Peyer's patch (tissue), 4 donors: ENCODE measurements at regions not wholly inside any gene's neighbourhood (a gene's known extent, or its start where the extent isn't known, plus 50 kb on each side); places are given as distances from the start of the nearest gene placed in this dataset.
"Not testable (repeated sequence)": the region's sequence is repeated elsewhere in the genome, so short reads cannot be mapped to it uniquely, and the experiment has no call there.

Experiments
- DNase-seq, 3 donors: peaks; one replicate each; pipeline ENCODE4 v3.0.0-alpha.2; 2017 to 2019
- H3K27ac ChIP-seq, 4 donors: fragments of 200-600 bp; sonication (generic); one replicate each; pipeline ENCODE4 v1.5.1; 2016 to 2019
- H3K27me3 ChIP-seq, 2 donors: fragments of 200-600 bp; sonication (generic); one replicate each; pipeline ENCODE4 v1.5.1; 2019
- H3K36me3 ChIP-seq, 3 donors: fragments of 200-600 bp; sonication (generic); one replicate each; pipeline ENCODE4 v1.5.1; 2016 to 2019
- H3K4me1 ChIP-seq, 4 donors: fragments of 200-600 bp; sonication (generic); one replicate each; pipeline ENCODE4 v1.5.1; 2016 to 2019
- H3K4me3 ChIP-seq, 4 donors: fragments of 200-600 bp; sonication (generic); 1 replicate in 3 of 4; 2 replicates in 1 of 4; pipeline ENCODE4 v1.5.1; 2016 to 2019; ENCODE audit warnings: mild to moderate bottlenecking in 1 of 4
- H3K9me3 ChIP-seq, 4 donors: fragments of 200-600 bp; sonication (generic); one replicate each; pipeline ENCODE4 v1.5.1; 2016 to 2019; ENCODE audit warnings: mild to moderate bottlenecking in 1 of 4
- POLR2A ChIP-seq, 2 donors: fragments of 450-650 bp; IDR thresholded peaks; one replicate each; pipeline ENCODE4 v1.5.1; 2017; ENCODE audit warnings: antibody characterized with exemption in 2 of 2, mild to moderate bottlenecking in 2 of 2, moderate library complexity in 2 of 2
- TF ChIP-seq, protein P1 (sequence below), 6 experiments: fragments of 450-650 bp in 4 of 6; fragments of 200-600 bp in 2 of 6; sonication (generic) in 1 of 6; IDR thresholded peaks; one replicate each; pipeline ENCODE4 v1.5.1; 2017 to 2019; ENCODE audit warnings: antibody characterized with exemption in 6 of 6, mild to moderate bottlenecking in 3 of 6, moderate library complexity in 1 of 6

DNA sequence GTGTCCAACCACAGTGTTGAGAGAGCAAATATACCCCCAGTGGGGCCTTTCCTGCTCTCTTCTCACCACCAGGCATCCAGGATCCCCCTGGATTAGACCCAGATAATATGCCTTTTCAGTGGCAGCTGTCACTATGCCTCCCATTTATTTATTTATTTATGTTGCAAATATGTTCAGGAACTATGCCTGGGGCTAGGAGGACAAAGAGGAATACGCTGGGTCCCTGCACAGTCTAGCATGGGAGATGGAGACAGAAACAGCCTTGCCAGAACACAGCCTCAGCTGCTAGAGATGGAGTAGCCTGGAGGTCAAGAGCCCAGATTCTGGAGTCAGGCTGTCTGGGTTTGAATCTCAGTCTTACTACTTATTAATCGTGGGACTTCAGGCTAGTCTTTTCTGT, 74.6 kb upstream of the LRFN2 start:
- Histone ChIP-seq H3K27ac (no peak overlapping the region), H3K9me3 (peaks cover 0 to 9% (median 0%) of the 10 kb centered on the region in 4 donors), H3K36me3 (no peaks in the 10 kb centered on the region), H3K4me3 (no peak overlapping the region), H3K27me3 (no peaks in the 10 kb centered on the region), H3K4me1 (no peaks in the 10 kb centered on the region)
- TF ChIP-seq, protein P1, sequence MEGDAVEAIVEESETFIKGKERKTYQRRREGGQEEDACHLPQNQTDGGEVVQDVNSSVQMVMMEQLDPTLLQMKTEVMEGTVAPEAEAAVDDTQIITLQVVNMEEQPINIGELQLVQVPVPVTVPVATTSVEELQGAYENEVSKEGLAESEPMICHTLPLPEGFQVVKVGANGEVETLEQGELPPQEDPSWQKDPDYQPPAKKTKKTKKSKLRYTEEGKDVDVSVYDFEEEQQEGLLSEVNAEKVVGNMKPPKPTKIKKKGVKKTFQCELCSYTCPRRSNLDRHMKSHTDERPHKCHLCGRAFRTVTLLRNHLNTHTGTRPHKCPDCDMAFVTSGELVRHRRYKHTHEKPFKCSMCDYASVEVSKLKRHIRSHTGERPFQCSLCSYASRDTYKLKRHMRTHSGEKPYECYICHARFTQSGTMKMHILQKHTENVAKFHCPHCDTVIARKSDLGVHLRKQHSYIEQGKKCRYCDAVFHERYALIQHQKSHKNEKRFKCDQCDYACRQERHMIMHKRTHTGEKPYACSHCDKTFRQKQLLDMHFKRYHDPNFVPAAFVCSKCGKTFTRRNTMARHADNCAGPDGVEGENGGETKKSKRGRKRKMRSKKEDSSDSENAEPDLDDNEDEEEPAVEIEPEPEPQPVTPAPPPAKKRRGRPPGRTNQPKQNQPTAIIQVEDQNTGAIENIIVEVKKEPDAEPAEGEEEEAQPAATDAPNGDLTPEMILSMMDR (IDR thresholded peaks at IDR 0.05): no peak
- TF ChIP-seq POLR2A (IDR thresholded peaks at IDR 0.05): no peak
- no peak for DNase-seq

DNA sequence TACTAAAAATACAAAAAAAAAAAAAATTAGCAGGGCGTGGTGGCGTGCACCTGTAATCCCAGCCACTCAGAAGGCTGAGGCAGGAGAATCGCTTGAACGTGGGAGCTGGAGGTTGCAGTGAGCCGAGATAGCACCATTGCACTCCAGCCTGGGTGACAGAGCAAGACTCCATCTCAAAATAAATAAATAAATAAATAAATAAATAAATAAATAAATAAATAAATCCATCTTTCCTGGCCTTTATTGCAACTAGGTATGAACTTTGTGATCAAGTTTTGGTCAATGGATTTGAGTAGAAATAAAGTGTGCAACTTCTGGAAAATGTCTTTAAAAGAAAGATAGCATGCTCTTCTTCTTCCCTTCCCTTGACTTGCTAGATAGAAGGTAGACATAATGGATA, 69.6 kb upstream of the LRFN2 start:
- not testable (repeated sequence) for DNase-seq, H3K27ac ChIP-seq, H3K36me3 ChIP-seq, H3K4me3 ChIP-seq, H3K9me3 ChIP-seq, H3K4me1 ChIP-seq, H3K27me3 ChIP-seq

DNA sequence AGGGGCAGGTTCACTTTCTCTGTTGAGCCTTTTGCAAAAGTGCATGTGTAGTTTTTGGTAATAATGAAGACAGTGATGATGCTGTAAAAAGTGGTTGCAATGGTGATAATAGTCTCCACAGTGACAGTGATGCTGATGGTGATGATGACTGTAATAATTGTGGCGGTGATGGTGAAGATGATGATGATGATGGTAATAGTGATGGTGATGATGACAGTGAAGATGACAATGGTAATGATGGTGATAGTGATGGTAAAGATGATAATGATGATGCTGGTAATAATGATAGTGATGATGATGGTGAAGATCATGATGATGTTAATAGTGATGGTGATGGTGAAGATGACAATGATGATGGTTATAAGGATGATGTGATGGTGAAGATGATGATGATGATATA, 67.7 kb upstream of the LRFN2 start:
- Histone ChIP-seq H3K27me3 (no peaks in the 10 kb centered on the region), H3K36me3 (no peaks in the 10 kb centered on the region), H3K9me3 (no peaks in the 10 kb centered on the region), H3K27ac (no peak overlapping the region), H3K4me3 (no peak overlapping the region), H3K4me1 (no peaks in the 10 kb centered on the region)
- DNase-seq: no peak
- no peak for TF ChIP-seq POLR2A (IDR thresholded peaks at IDR 0.05)
- TF ChIP-seq, protein P1 (IDR thresholded peaks at IDR 0.05): no peak

DNA sequence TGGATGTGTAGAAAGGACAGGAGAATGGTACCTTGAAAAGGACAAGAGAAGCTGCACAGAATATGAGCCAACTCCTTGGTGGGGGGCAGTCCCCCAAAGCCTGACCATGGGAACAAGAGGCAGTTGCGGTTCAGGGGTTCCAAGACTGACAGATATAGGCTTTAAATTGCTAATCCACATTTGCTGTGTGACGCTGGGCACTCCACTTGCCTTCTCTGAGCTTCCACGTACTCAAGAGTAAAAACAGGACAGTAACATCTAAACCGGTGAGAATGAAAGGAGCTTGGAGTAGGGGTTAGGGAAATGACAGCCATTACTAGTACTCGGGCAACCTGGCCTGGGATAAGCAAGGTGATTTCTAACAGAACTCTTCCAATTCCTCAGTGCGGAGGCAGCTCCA, 57.9 kb upstream of the LRFN2 start:
- H3K9me3 ChIP-seq: no peaks in the 10 kb centered on the region
- no peak for TF ChIP-seq POLR2A (IDR thresholded peaks at IDR 0.05)
- TF ChIP-seq, protein P1 (IDR thresholded peaks at IDR 0.05): no peak
- no peaks in the 10 kb centered on the region for H3K4me1 ChIP-seq

DNA sequence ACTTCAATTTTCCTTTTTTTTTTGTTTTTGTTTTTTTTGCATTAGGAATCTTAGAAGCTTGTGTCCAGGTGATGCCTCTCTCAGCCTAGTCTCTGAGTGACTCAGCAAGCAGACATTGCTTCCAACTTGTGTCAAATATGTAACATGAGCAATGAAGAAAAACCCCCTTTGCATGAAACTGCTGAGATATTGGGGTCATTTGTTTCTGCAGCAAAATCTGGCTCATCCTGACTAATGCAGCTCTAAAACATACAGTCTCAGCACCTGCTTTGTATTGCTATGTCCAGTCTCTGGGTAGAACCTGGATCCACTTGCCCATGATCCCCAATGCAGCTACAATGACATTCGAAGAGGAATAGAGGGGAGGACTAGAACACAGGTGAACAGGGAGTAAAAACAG, 55.7 kb upstream of the LRFN2 start:
- Histone ChIP-seq H3K36me3 (no peaks in the 10 kb centered on the region), H3K9me3 (no peaks in the 10 kb centered on the region), H3K4me1 (no peaks in the 10 kb centered on the region), H3K4me3 (no peak overlapping the region), H3K27ac (no peak overlapping the region), H3K27me3 (no peaks in the 10 kb centered on the region)
- DNase-seq: no peak
- TF ChIP-seq, protein P1 (IDR thresholded peaks at IDR 0.05): no peak
- TF ChIP-seq POLR2A (IDR thresholded peaks at IDR 0.05): no peak

More for the DNA sequence above, 57.9 kb upstream of the LRFN2 start:
- Histone ChIP-seq H3K4me3 (no peak overlapping the region), H3K27ac (no peak overlapping the region), H3K36me3 (no peaks in the 10 kb centered on the region), H3K27me3 (no peaks in the 10 kb centered on the region)
- DNase-seq: no peak

DNA sequence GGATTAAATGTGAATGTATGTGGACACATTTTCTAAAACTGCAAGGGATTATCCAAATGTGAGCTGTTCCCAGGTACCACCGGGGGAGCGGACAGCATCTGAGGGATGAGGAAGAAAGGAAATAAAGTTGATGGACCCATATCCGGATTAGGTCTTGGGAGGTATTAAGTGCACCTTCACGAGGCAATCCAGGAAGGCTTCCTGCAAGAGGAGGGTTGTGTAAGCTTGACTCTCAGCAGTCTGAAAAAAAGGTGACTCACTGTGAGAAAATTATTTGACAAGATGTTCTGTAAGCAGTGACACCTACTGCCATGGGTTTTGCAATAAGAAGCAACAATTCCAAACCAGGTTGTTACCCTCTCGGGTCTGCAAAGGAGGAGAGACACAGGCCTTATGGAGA, 55.0 kb upstream of the LRFN2 start:
- Histone ChIP-seq H3K27me3 (no peaks in the 10 kb centered on the region), H3K36me3 (no peaks in the 10 kb centered on the region), H3K27ac (no peak overlapping the region), H3K4me3 (no peak overlapping the region), H3K4me1 (no peaks in the 10 kb centered on the region), H3K9me3 (no peaks in the 10 kb centered on the region)
- DNase-seq: no peak
- no peak for TF ChIP-seq POLR2A (IDR thresholded peaks at IDR 0.05)
- TF ChIP-seq, protein P1 (IDR thresholded peaks at IDR 0.05): no peak
